ENCODE measurements at regions not wholly inside any gene's neighbourhood (a gene's known extent, or its start where the extent isn't known, plus 50 kb on each side); places are given as distances from the start of the nearest gene placed in this dataset.

- TF ChIP-seq SUZ12 (IDR thresholded peaks at IDR 0.05; ENCODE audit: low read length) = no peak
- no peak for TF ChIP-seq POLR2A (IDR thresholded peaks at IDR 0.05; ENCODE audit: control extremely low read depth in 1 of 2, low read depth in 2 of 2, low read length in 2 of 2)
- TF ChIP-seq CTCF (IDR thresholded peaks at IDR 0.05; ENCODE audit: control extremely low read depth in 1 of 3, insufficient read depth in 1 of 3, low read depth in 1 of 3, low read length in 3 of 3) = no peak
- TF ChIP-seq CHD2 (IDR thresholded peaks at IDR 0.05; ENCODE audit: low read length) = no peak
- no peak for TF ChIP-seq CREB1 (IDR thresholded peaks at IDR 0.05)
- no peak for TF ChIP-seq EP300 (IDR thresholded peaks at IDR 0.05; ENCODE audit: borderline replicate concordance in 1 of 2, low read depth in 2 of 2, low read length in 2 of 2)
- TF ChIP-seq RFX5 (IDR thresholded peaks at IDR 0.05; ENCODE audit: borderline replicate concordance, low read depth, low read length) = no peak
- TF ChIP-seq USF2 (IDR thresholded peaks at IDR 0.05; ENCODE audit: low read length) = no peak
- TF ChIP-seq ATF3 (IDR thresholded peaks at IDR 0.05; ENCODE audit: insufficient read depth, low read depth, low read length) = no peak
- TF ChIP-seq EZH2 (IDR thresholded peaks at IDR 0.05; ENCODE audit: low read depth, low read length, severe bottlenecking) = no peak
- TF ChIP-seq TBP (IDR thresholded peaks at IDR 0.05; ENCODE audit: low read depth, low read length) = no peak
These were observed 120.5 kb upstream of the BOD1 start for GRCh38 chr5:173736923-173737412.
